Lower leg skin (tissue), 3 donors: ENCODE measurements at regions not wholly inside any gene's neighbourhood (a gene's known extent, or its start where the extent isn't known, plus 50 kb on each side); places are given as distances from the start of the nearest gene placed in this dataset.

Experiments
- CTCF ChIP-seq, 3 donors: fragments of 450-650 bp; IDR thresholded peaks; one replicate each; pipeline ENCODE4 v1.5.1; 2016; ENCODE audit warnings: antibody characterized with exemption in 3 of 3, mild to moderate bottlenecking in 3 of 3, moderate library complexity in 2 of 3
- POLR2A ChIP-seq, 2 donors: fragments of 450-650 bp; IDR thresholded peaks; one replicate each; pipeline ENCODE4 v1.6.1; 2016 to 2017; ENCODE audit warnings: antibody characterized with exemption in 2 of 2, mild to moderate bottlenecking in 1 of 2, moderate library complexity in 1 of 2

- TF ChIP-seq CTCF (IDR thresholded peaks at IDR 0.05) (no peak), POLR2A (IDR thresholded peaks at IDR 0.05) (no peak)
These were observed 591.6 kb downstream of the BCOR start for GRCh38 chrX:39506131-39506530.
